SK-N-SH (cell line): ENCODE measurements at regions not wholly inside any gene's neighbourhood (a gene's known extent, or its start where the extent isn't known, plus 50 kb on each side); places are given as distances from the start of the nearest gene placed in this dataset.

ENCODE experiments used
- CTCF ChIA-PET: fragments of 300-600, 350-600 bp; formaldehyde crosslinking; extraction: SDS; loops from one replicate; lab custom pipeline; 2021; lab: Yijun Ruan, JAX
- POLR2A ChIA-PET: fragments of 350-600 bp; sonication (Branson Sonifier 250); formaldehyde crosslinking; extraction: SDS; loops from one replicate; lab custom pipeline; 2020; ENCODE audit warnings: antibody characterized with exemption, inconsistent platforms; lab: Yijun Ruan, JAX
- DNase-seq: peaks from one replicate; pipeline ENCODE4 v3.0.0; 2012
- H2AFZ ChIP-seq: fragments of 200-600 bp; sonication (generic); 2 replicates; pipeline ENCODE4 v1.8.1; 2016; ENCODE audit warnings: antibody characterized with exemption, mild to moderate bottlenecking, low read depth
- H3F3A ChIP-seq: fragments of 200-600 bp; sonication (generic); replicated peaks from 2 replicates; pipeline ENCODE3; 2016; ENCODE audit warnings: antibody characterized with exemption, mild to moderate bottlenecking; ENCODE audit not compliant: insufficient read depth
- H3K27ac ChIP-seq, 2 experiments: fragments of 200-500 bp in 1 of 2; fragments of 200-600 bp in 1 of 2; sonication (Bioruptor generic) in 1 of 2; sonication (generic), shearing (Covaris generic) in 1 of 2; 2 replicates each; pipeline versions ENCODE4 v1.5.1 to v1.6.1; 2014 to 2016; ENCODE audit warnings: low read depth in 2 of 2, inconsistent platforms in 1 of 2, low read length in 1 of 2, mild to moderate bottlenecking in 1 of 2, mixed read lengths in 1 of 2
- H3K27me3 ChIP-seq: fragments of 200-600 bp; sonication (generic), shearing (Covaris generic); 2 replicates; pipeline ENCODE4 v1.6.1; 2016; ENCODE audit warnings: mixed run types; ENCODE audit not compliant: insufficient read depth
- H3K36me3 ChIP-seq, 2 experiments: fragments of 200-500 bp in 1 of 2; fragments of 200-600 bp in 1 of 2; sonication (Bioruptor generic) in 1 of 2; sonication (generic) in 1 of 2; replicated peaks in 1 of 2; 2 replicates each; pipeline versions ENCODE3 to v1.5.1; 2014 to 2016; ENCODE audit warnings: low read length in 1 of 2, mild to moderate bottlenecking in 1 of 2; ENCODE audit not compliant: insufficient read depth in 2 of 2, control insufficient read depth in 1 of 2
- H3K4me1 ChIP-seq, 2 experiments: fragments of 200-500 bp in 1 of 2; fragments of 200-600 bp in 1 of 2; sonication (Bioruptor generic) in 1 of 2; sonication (generic), shearing (Covaris generic) in 1 of 2; 2 replicates each; pipeline versions ENCODE4 v1.5.1 to v1.6.1; 2014 to 2016; ENCODE audit warnings: low read depth in 1 of 2, low read length in 1 of 2, mixed run types in 1 of 2; ENCODE audit not compliant: insufficient read depth in 2 of 2, control insufficient read depth in 1 of 2
- H3K4me2 ChIP-seq: fragments of 200-600 bp; sonication (generic), shearing (Covaris generic); 2 replicates; pipeline ENCODE4 v1.6.1; 2017; ENCODE audit warnings: mixed run types
- H3K4me3 ChIP-seq, 2 experiments: fragments of 200-500 bp in 1 of 2; fragments of 200-600 bp in 1 of 2; sonication (Bioruptor generic) in 1 of 2; sonication (generic), shearing (Covaris generic) in 1 of 2; 2 replicates each; pipeline versions ENCODE4 v1.5.1 to v1.8.1; 2014 to 2016; ENCODE audit warnings: low read depth in 2 of 2, inconsistent platforms in 1 of 2, low read length in 1 of 2, mild to moderate bottlenecking in 1 of 2, mixed read lengths in 1 of 2, moderate library complexity in 1 of 2
- H3K79me2 ChIP-seq: fragments of 200-600 bp; sonication (generic); 2 replicates; pipeline ENCODE4 v1.8.1; 2017; ENCODE audit warnings: mild to moderate bottlenecking; ENCODE audit not compliant: insufficient read depth
- H3K9ac ChIP-seq: fragments of 200-600 bp; sonication (generic); 2 replicates; pipeline ENCODE4 v1.6.1; 2017; ENCODE audit warnings: mixed run types
- H3K9me2 ChIP-seq: fragments of 200-600 bp; sonication (generic); 2 replicates; pipeline ENCODE4 v1.6.1; 2017; ENCODE audit warnings: mixed run types
- H3K9me3 ChIP-seq: fragments of 200-600 bp; sonication (generic); 2 replicates; pipeline ENCODE4 v1.6.1; 2017; ENCODE audit warnings: mixed run types, mild to moderate bottlenecking, moderate library complexity
- H4K20me1 ChIP-seq: fragments of 200-600 bp; sonication (generic); 2 replicates; pipeline ENCODE4 v1.6.1; 2017; ENCODE audit warnings: mild to moderate bottlenecking, mixed run types; ENCODE audit not compliant: insufficient read depth
- CHD2 ChIP-seq: fragments of 150-350 bp; IDR thresholded peaks from 2 replicates; pipeline ENCODE4 v1.6.1; 2018; ENCODE audit warnings: low read length; ENCODE audit not compliant: partially characterized antibody
- EP300 ChIP-seq, 2 experiments: IDR thresholded peaks; 2 replicates each; pipeline versions ENCODE4 v1.4.0 to v1.6.1; 2012; ENCODE audit warnings: borderline replicate concordance in 1 of 2, low read depth in 1 of 2, low read length in 1 of 2
- EZH2phosphoT487 ChIP-seq: fragments of 200-600 bp; sonication (generic); IDR thresholded peaks from 2 replicates; pipeline ENCODE4 v1.6.1; 2017; ENCODE audit warnings: low read depth, mixed run types, mild to moderate bottlenecking, antibody characterized with exemption, moderate library complexity, borderline replicate concordance
- FOXJ3 ChIP-seq: sonication (generic); formaldehyde crosslinking; IDR thresholded peaks from 2 replicates; pipeline ENCODE4 v1.5.1; 2020; ENCODE audit warnings: mild to moderate bottlenecking, missing genetic modification reagents
- FOXM1 ChIP-seq: IDR thresholded peaks from 2 replicates; pipeline ENCODE4 v1.4.0; 2012; ENCODE audit warnings: low read depth, mild to moderate bottlenecking
- GATA2 ChIP-seq: sonication (generic); formaldehyde crosslinking; IDR thresholded peaks from 2 replicates; pipeline ENCODE4 v1.5.0; 2020; ENCODE audit warnings: mild to moderate bottlenecking, missing genetic modification reagents
- MAX ChIP-seq: IDR thresholded peaks from 2 replicates; pipeline ENCODE4 v1.4.0; 2012; ENCODE audit warnings: low read depth
- MXI1 ChIP-seq: IDR thresholded peaks from 2 replicates; pipeline ENCODE4 v1.6.1; 2012; ENCODE audit warnings: mild to moderate bottlenecking, low read depth, low read length, improper control_type of control experiment
- NFIC ChIP-seq: IDR thresholded peaks from 2 replicates; pipeline ENCODE4 v1.4.0; 2012; ENCODE audit warnings: borderline replicate concordance
- NRF1 ChIP-seq: IDR thresholded peaks from 2 replicates; pipeline ENCODE4 v1.6.1; 2012; ENCODE audit warnings: low read depth, mild to moderate bottlenecking, low read length
- RAD21 ChIP-seq: IDR thresholded peaks from 2 replicates; pipeline ENCODE4 v1.6.1; 2012; ENCODE audit warnings: mild to moderate bottlenecking, low read length
- RCOR1 ChIP-seq: fragments of 150-350 bp; IDR thresholded peaks from 2 replicates; pipeline ENCODE4 v1.6.1; 2017; ENCODE audit warnings: antibody characterized with exemption, low read length
- RFX5 ChIP-seq: IDR thresholded peaks from 2 replicates; pipeline ENCODE4 v1.6.1; 2012; ENCODE audit warnings: mild to moderate bottlenecking, improper control_type of control experiment, low read length
- RXRA ChIP-seq: IDR thresholded peaks from 2 replicates; pipeline ENCODE4 v1.4.0; 2012; ENCODE audit warnings: low read depth, mild to moderate bottlenecking, borderline replicate concordance
- SIN3A ChIP-seq: IDR thresholded peaks from 2 replicates; pipeline ENCODE4 v1.6.1; 2012; ENCODE audit warnings: low read depth, mild to moderate bottlenecking, low read length, moderate library complexity, borderline replicate concordance
- SMC3 ChIP-seq: IDR thresholded peaks from 2 replicates; pipeline ENCODE4 v1.6.1; 2012; ENCODE audit warnings: low read depth, low read length, improper control_type of control experiment
- TAF1 ChIP-seq: IDR thresholded peaks from 2 replicates; pipeline ENCODE4 v1.6.1; 2012; ENCODE audit warnings: low read depth, mild to moderate bottlenecking, low read length, moderate library complexity, borderline replicate concordance
- TEAD4 ChIP-seq: IDR thresholded peaks from 2 replicates; pipeline ENCODE4 v1.4.0; 2012; ENCODE audit warnings: mild to moderate bottlenecking, borderline replicate concordance; ENCODE audit not compliant: insufficient read depth
- USF1 ChIP-seq: IDR thresholded peaks from 2 replicates; pipeline ENCODE4 v1.4.0; 2012; ENCODE audit warnings: low read depth, borderline replicate concordance
- USF2 ChIP-seq: fragments of 150-350 bp; IDR thresholded peaks from 2 replicates; pipeline ENCODE4 v1.6.1; 2017; ENCODE audit warnings: antibody characterized with exemption, low read length, low read depth, borderline replicate concordance
- WGBS: methylation state at CpG from one replicate; pipeline ENCODE4 v1.1.6; 2017; ENCODE audit warnings: low lambda C conversion rate; 5-methylcytosine and 5-hydroxymethylcytosine counted together
- TF ChIP-seq, protein P1 (sequence below): IDR thresholded peaks from 2 replicates; pipeline ENCODE4; 2012

DNA sequence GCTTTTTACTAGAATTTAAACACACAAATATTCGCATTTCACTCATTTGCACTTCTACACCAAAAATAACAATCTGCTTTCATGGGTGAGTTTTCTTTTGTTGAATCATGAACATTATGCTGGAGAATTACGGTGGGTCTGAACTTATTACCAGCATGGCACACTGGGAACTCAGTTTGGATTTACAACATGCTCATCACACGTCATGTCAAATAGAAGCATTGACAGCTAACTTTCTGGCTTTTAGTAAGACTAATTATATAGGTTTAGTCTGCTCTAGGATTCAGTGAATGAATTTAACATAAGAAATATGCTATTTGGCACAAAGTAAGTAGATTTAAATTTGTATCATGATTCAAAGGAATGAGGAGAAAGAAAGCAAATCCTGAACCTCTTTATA lies 290.4 kb downstream of the TMEM167A start:
- CTCF ChIA-PET: interaction anchor here (0.6 to 1.9 kb wide), 2 partner anchors 9 to 329 kb away, joined by 3 to 6 read pairs; no protein-coding TSS in a partner anchor

GRCh38 chr5:82785882-82786509 lies 291.2 kb downstream of the TMEM167A start:
- no peak for DNase-seq
- CTCF ChIA-PET: interaction anchor here (1.9 kb wide), 1 partner anchor 9 kb away, joined by 6 read pairs; no protein-coding TSS in a partner anchor

More for the DNA sequence above, 290.4 kb downstream of the TMEM167A start:
- Histone ChIP-seq H3K36me3 (no peaks in the 10 kb centered on the region), H3K9me2 (no peaks in the 10 kb centered on the region), H3K4me2 (no peak overlapping the region), H4K20me1 (no peaks in the 10 kb centered on the region), H3K4me1 (no peaks in the 10 kb centered on the region), H2AFZ (no peak overlapping the region), H3F3A (no peaks in the 10 kb centered on the region), H3K27me3 (no peaks in the 10 kb centered on the region), H3K9me3 (no peaks in the 10 kb centered on the region), H3K79me2 (no peaks in the 10 kb centered on the region), H3K9ac (no peak overlapping the region), H3K4me3 (no peak overlapping the region), H3K27ac (no peak overlapping the region)
- WGBS: 73% methylated on average over 3 of the region's 3 CpGs
- no peak for DNase-seq
- POLR2A ChIA-PET: no interaction called here
- no peak for TF ChIP-seq RFX5
- no peak for TF ChIP-seq NFIC
- no peak for TF ChIP-seq GATA2 (CRISPR knock-in tag)
- no peak for TF ChIP-seq CHD2
- no peak for TF ChIP-seq TEAD4
- TF ChIP-seq EP300 (IDR thresholded peaks at IDR 0.05; ENCODE audit: borderline replicate concordance in 1 of 2, low read depth in 1 of 2, low read length in 1 of 2): no peak
- TF ChIP-seq, protein P1, sequence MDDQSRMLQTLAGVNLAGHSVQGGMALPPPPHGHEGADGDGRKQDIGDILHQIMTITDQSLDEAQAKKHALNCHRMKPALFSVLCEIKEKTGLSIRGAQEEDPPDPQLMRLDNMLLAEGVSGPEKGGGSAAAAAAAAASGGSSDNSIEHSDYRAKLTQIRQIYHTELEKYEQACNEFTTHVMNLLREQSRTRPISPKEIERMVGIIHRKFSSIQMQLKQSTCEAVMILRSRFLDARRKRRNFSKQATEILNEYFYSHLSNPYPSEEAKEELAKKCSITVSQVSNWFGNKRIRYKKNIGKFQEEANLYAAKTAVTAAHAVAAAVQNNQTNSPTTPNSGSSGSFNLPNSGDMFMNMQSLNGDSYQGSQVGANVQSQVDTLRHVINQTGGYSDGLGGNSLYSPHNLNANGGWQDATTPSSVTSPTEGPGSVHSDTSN: no peak
- TF ChIP-seq NRF1: no peak

More at GRCh38 chr5:82785882-82786509, 291.2 kb downstream of the TMEM167A start:
- no peak for TF ChIP-seq RCOR1
- no peak for TF ChIP-seq EP300 (IDR thresholded peaks at IDR 0.05; ENCODE audit: borderline replicate concordance in 1 of 2, low read depth in 1 of 2, low read length in 1 of 2)
- no peak for TF ChIP-seq SIN3A
- no peak for TF ChIP-seq FOXJ3 (CRISPR knock-in tag)
- TF ChIP-seq FOXM1: no peak
- no peak for TF ChIP-seq MXI1
- no peak for TF ChIP-seq RXRA
- TF ChIP-seq SMC3: no peak
- no peak for TF ChIP-seq USF1
- no peak for TF ChIP-seq GATA2 (CRISPR knock-in tag)
- no peak for TF ChIP-seq TAF1
- TF ChIP-seq NFIC: no peak
- no peak for TF ChIP-seq MAX
- TF ChIP-seq, protein P1: no peak
- TF ChIP-seq USF2: no peak
- TF ChIP-seq RAD21: no peak
- no peak for TF ChIP-seq EZH2phosphoT487
- no peak for TF ChIP-seq RFX5
- H3F3A ChIP-seq: no peaks in the 10 kb centered on the region
- no peak overlapping the region for H3K4me3 ChIP-seq
- no peak overlapping the region for H2AFZ ChIP-seq
- H3K36me3 ChIP-seq: no peaks in the 10 kb centered on the region
- H3K9me2 ChIP-seq: no peaks in the 10 kb centered on the region
- H3K27ac ChIP-seq: no peak overlapping the region
- H3K79me2 ChIP-seq: no peaks in the 10 kb centered on the region
- no peaks in the 10 kb centered on the region for H3K4me1 ChIP-seq
- no peaks in the 10 kb centered on the region for H4K20me1 ChIP-seq
- no peaks in the 10 kb centered on the region for H3K27me3 ChIP-seq
- no peak overlapping the region for H3K4me2 ChIP-seq
- no peak overlapping the region for H3K9ac ChIP-seq
- POLR2A ChIA-PET: no interaction called here
- no peaks in the 10 kb centered on the region for H3K9me3 ChIP-seq
